ENCODE measurements at regions not wholly inside any gene's neighbourhood (a gene's known extent, or its start where the extent isn't known, plus 50 kb on each side); places are given as distances from the start of the nearest gene placed in this dataset.

DNA sequence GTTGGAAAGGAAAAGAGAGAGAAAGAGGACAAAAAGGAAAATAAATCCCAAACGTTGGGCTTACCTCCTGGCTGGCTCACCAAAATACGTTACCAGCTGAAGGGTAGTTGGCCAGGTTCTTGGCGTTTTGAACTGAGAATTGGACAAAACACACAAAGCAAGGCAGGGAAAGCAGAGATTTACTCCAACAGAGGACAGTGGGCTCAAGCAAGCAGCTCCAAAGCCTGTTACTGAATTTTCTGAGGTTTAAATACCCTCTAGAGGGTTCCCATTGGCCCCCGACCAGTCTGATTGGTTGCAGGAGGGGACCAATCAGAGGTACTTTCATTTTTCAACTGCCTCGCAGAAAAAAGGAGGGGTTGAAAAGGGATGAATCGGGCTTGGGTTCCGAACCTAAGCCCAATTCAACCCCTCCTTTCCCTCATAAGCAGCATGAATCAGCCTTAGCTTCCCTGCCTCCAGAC lies 55.6 kb upstream of the ALOX12 start:
- no peak for DNase-seq (ENCODE audit: low spot score)

DNA sequence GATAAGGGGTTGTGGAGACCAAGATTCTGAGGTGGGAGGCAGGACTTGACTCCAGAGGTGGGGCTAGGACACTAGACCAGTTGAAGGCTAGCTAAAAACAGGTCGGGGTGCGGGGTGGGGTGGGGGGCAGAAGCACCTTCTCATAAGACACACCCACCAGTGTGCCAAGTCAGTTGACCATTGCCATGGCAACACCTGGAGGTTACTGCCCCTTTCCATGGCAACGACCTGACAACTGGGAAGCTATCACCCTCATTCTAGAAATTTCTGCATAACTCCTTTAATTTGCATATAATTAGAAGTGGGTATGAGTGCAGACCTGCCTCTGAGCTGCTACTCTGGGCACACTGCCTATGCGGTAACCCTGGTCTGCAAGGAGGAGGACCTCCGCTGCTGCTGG lies 53.9 kb upstream of the ALOX12 start:
- DNase-seq (ENCODE audit: low spot score), result no peak

DNA sequence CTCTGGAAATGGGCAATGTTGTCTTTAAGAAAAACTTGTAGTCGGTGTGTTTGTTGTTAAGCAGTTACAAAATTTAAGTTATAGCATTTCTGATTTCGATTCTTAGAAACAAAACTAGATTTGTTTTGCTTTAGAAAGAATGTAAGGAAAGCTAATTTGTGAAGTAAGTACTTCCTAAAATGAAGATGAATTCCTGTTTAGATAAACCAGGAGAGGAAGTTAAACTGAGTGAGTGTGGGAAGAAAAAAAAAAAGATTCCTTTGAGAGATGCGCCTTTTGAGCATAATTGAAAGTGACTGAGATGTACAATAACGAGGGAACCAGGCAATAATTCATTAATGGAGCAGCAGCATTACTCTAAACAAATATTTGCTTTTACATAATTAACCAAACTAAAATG lies 52.4 kb upstream of the ALOX12 start:
- no peak for DNase-seq (ENCODE audit: low spot score)

All from hematopoietic multipotent progenitor cell treated with erythropoietin and hydrocortisone succinate and interleukin-3 and kit ligand, for 17 days (in vitro differentiated cells).